DMS53 treated with DMSO at 0.1 percent for 48 hours (cell line): ENCODE measurements at regions not wholly inside any gene's neighbourhood (a gene's known extent, or its start where the extent isn't known, plus 50 kb on each side); places are given as distances from the start of the nearest gene placed in this dataset.

Source experiments
- DNase-seq: peaks from one replicate; lab custom pipeline; 2025; ENCODE audit not compliant: unreplicated experiment; lab: John Stamatoyannopoulos, UW

GRCh38 chr14:22478670-22479069 is 110.4 kb downstream of the DAD1 start:
- DNase-seq: no peak

DNA sequence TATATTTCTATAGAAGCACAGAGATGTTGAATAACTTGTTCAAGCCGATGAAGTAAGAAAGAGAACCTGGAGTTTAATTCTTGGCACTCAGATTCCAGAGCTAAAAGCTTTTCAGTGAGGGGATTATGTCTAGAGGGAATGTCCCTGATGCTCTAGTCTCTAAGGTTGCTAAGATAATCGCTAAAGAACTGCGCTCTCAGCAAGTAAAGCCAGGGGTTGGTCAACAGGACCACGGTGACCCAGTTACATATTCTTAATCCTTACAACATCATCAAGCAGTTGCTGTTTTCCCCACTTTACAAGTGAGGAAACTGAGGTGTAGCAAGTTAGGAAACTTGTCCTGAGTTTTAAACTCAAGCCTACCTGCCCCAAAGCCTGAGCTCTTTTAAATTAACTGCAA is 110.8 kb downstream of the DAD1 start:
- no peak for DNase-seq

DNA sequence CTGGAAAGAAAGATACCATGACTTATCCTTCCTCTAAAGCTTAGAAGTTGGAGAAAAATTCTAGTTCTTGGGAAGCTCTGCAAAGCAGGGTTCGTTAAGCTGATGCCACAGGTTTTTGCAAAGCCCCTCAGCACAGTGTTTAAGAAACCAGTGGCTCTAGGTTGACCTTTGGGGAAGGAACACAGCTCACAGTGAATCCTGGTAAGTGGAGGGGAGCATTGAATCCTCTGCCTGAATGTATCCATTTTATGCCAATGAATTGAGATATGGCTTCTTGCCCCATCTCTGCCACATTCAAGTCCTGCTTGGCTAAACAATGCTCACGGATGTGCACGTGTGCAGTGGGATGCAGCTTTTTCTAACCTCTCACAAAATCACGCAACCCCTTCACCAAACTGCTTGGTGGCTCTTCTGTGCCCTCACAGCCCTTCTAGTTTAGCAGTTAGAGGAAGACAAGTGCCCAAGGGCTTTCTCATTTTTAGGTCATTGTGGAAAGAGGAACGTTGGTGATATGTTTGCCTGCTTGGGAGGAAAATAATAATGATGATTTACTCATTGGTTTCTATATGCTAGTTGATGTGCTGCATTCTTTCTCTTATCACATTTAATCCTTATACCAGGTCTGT is 111.3 kb downstream of the DAD1 start:
- DNase-seq: no peak

- DNase-seq: no peak
These were observed 112.1 kb downstream of the DAD1 start for GRCh38 chr14:22476887-22477286.

GRCh38 chr14:22476005-22476751 is 112.8 kb downstream of the DAD1 start:
- no peak for DNase-seq

- DNase-seq: no peak
These were observed 113.6 kb downstream of the DAD1 start for GRCh38 chr14:22475381-22475780.

DNA sequence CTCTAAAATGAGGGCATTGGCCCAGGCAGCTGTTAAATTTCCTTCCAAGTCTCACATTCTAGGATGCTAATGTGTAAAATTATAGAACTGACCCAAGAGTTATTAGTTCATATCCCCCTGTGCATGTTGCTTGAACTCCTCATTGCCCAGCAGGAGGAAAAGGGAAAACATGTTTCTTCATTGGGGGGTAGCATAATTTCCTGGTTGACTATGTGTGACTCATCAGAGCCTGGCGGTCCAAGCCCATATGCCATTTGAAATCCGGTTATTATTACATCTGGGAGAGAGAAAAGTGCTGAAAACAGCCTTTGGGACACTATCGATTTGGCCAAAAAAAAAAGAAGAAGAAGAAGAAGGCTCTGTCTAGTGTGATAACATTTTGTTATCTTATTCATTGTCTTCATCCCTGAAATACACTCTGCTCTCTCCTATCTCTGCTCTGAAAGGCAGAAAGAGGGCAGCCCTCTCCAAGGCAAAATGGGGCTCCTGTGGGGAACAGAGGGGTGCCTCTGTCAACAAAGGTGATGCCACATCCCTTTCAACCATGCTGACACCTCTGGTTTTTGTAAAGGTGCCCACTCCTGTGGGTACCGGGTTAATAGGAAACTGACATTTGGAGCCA is 114.2 kb downstream of the DAD1 start:
- DNase-seq: no peak

DNA sequence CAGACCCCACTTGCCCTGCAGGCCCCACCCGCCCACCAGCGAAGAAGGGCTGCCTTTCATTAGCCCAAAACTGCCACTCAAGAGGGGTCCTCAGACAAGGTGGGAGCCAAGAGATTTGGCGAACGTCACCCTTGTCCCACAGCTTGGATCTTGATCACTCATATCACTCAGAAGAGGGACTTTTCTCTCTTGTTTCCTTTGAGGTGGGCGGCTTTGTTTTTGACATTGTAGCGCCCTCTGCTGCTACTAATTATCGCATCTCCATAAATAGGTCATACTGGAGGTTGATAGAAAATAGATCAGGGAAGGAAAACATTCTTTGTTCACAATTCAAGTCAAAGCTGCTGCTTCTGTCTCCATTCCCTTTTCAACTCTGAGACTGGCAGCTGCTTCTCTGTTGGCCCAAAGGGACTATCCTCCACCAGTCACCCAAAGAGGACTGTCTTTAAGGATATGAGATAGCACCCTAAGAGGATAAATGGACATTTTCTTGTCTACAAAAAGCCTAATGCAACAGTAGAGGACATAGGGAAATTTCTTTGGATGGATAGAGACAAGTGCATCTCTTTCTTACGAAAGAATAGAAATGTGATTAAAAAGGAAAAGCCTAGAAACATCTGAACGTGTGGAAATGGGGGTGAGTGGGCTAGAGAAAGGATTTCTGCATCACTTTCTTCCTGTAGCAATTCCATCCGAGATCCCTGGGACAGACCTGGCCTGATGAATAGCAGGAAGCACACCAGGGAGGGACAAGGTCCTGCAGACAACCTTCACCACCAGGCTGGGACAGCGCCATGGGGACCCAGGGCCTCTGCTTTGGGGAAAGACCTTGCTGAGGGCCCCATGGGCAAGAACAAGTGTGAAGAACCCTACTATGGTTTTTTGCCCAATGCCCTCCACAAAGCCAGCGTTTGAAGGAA is 115.8 kb downstream of the DAD1 start:
- peak; percentile 16 for DNase-seq

DNA sequence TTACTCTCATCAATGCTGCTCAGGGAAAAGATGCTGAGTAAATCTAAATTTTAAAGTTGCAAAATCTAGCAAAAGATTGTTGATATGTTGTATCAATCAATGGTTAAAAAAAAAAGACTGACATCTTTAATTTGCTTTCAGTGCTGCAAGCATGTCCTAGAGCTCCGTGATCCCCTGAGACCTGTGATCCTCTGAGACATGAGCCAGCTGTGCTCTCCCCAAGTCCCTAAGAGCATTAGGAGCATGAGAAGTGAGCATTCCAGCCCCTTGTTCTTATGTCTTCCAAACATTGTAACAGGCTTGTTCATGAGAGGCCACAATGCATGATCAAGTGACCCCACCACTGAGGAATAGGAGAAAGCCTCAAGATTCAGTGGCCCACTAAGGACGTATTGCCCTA is 116.6 kb downstream of the DAD1 start:
- DNase-seq: no peak

- DNase-seq: no peak
These were observed 117.4 kb downstream of the DAD1 start for GRCh38 chr14:22471545-22472121.

GRCh38 chr14:22469538-22470303 is 119.3 kb downstream of the DAD1 start:
- DNase-seq: no peak

DNA sequence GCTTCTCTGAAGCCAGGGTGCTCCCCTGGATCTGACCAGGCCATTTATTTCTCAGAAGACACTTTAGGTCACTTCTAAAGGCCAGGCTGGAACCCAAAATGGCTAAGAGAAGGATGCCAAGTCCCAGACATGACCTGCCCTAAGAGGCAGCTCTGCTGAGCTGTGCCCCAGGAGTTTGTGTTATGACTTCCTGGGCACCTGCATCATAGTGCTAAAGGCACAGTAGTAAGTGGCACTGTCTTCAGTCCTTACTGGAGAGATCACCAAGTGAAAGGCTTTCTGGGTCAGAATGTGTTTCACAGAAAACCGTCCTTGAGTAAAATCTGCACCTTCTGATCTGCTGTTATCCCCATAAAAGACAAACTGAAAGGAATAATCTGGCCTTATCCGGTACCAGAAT is 120.2 kb downstream of the DAD1 start:
- no peak for DNase-seq

- DNase-seq: no peak
These were observed 122.5 kb downstream of the DAD1 start for GRCh38 chr14:22466491-22466890.

- no peak for DNase-seq
These were observed 123.7 kb downstream of the DAD1 start for GRCh38 chr14:22465201-22465840.

GRCh38 chr14:22464422-22465142 is 124.4 kb downstream of the DAD1 start:
- DNase-seq: no peak

DNA sequence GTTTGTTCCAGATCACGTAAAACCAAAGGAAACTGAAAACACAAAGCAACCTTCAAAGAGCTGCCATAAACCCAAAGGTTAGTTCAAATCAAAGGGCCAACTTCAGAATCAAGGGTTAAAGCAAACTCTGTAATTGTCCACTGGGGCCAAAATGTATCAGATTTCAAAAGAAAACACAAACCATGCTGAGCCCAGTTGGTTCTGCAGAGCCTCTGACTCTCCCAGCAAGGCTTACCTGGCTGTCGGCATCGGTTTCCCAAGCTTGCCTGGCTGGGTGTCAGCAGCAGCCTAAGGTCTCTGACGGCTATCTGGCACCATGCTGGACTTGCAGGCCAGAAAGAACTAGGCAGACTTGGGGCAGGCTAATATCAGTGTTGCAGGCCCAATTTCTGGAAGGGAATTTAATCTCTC is 125.3 kb downstream of the DAD1 start:
- DNase-seq: no peak

- DNase-seq: no peak
These were observed 126.1 kb downstream of the DAD1 start for GRCh38 chr14:22462923-22463322.

DNA sequence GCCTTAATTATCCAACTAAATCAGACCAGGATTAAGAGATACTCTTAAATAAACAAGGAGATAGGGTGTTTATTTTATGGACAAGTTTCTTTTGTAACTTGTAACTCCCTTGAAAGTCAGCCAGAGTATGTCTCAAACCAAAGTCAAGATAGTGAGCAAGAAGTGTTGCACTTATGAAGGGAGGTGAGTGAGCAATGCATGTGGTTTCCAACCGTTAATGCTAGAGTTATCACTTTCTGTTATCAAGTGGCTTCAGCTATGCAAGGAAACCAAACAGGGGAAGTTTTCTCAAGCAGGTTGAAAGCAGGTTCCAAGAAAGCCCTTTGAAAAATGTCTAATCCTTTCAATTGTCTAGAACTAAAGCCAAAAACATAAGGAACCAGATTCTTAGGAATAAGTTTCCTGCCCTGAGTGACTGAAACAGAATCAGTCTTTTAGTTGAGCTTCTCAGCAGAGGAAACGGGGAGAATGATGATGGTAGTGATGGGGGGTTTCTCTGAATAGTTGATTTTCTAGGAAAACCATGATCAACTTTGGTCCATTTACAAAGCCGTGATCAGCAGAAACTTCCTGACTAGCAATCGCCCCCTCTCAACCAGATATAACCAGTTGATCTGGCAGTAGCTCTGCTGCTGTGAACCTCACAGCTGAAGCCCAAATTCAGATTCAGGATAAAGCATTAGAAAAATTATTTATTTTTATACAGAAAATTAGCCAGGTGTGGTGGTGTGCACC is 128.4 kb downstream of the DAD1 start:
- no peak for DNase-seq
